ENCODE measurements at regions not wholly inside any gene's neighbourhood (a gene's known extent, or its start where the extent isn't known, plus 50 kb on each side); places are given as distances from the start of the nearest gene placed in this dataset.

GRCh38 chr7:123275036-123275753 lies 75.4 kb upstream of the SLC13A1 start:
- TF ChIP-seq CTCF (conservative IDR thresholded peaks at IDR 0.05; ENCODE audit: low read depth in 2 of 2), result no peak
- no peak for TF ChIP-seq REST (IDR thresholded peaks at IDR 0.05; ENCODE audit: unreplicated experiment)
- no peak for TF ChIP-seq POLR2AphosphoS5 (IDR thresholded peaks at IDR 0.05; ENCODE audit: low read depth)
- TF ChIP-seq CREB1 (CRISPR knock-in tag; IDR thresholded peaks at IDR 0.05; ENCODE audit: low read depth), result no peak
- no peak for TF ChIP-seq EZH2phosphoT487 (IDR thresholded peaks at IDR 0.05; ENCODE audit: unreplicated experiment)
- no peak for TF ChIP-seq JUNB (IDR thresholded peaks at IDR 0.05; ENCODE audit: unreplicated experiment)
- TF ChIP-seq EZH2 (IDR thresholded peaks at IDR 0.05; ENCODE audit: low read depth, unreplicated experiment), result no peak
- no peak for TF ChIP-seq NANOG (IDR thresholded peaks at IDR 0.05; ENCODE audit: borderline replicate concordance)
- TF ChIP-seq ZNF331 (CRISPR knock-in tag; IDR thresholded peaks at IDR 0.05; ENCODE audit: low read depth), result no peak
- TF ChIP-seq STAT1 (IDR thresholded peaks at IDR 0.05; ENCODE audit: unreplicated experiment), result no peak
- TF ChIP-seq ZNF114 (CRISPR knock-in tag; IDR thresholded peaks at IDR 0.05), result no peak
- no peak for TF ChIP-seq ETS1 (IDR thresholded peaks at IDR 0.05)
- TF ChIP-seq ZNF462 (CRISPR knock-in tag; IDR thresholded peaks at IDR 0.05), result no peak

Measured in GM23338 (cell line).